ENCODE measurements at regions not wholly inside any gene's neighbourhood (a gene's known extent, or its start where the extent isn't known, plus 50 kb on each side); places are given as distances from the start of the nearest gene placed in this dataset.

DNA sequence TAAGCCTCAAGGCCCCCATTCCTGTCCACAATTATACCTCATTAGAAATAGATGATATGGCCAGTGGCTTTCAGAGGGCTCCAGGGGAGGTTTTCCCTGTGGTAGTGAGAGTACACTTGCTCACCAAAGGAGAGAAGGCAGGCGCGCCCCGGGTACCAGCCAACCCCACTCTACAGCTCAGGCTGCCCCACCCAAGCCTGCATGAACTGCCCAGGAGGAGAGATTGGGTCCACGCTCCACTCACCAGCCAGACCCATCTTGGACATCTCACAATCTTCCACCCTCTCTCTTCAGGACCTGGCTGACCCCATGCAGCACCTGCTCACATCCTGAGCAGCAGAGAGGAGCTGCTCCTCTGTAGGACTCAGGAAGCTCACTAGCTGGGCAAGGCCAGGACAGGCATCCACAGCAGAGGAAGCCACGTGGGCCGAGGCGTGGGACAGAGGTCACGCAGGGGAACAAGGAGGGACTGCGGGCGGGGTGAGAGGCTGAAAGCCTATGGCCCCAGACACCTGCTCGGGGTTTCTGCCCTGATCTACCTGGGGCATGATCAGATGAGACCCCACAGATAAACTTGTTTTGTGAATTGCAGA, 53.9 kb upstream of the GLI2 start:
- DNase-seq, result no peak
- Histone ChIP-seq H3K36me3 (no peaks in the 10 kb centered on the region), H3K27me3 (peaks cover 0 to 51% of the 10 kb centered on the region in 2 donors), H3K9me3 (no peaks in the 10 kb centered on the region), H3K4me1 (peaks cover 0 to 13% (median 5%) of the 10 kb centered on the region in 4 donors), H3K4me3 (no peak overlapping the region), H3K27ac (no peak overlapping the region)
- intact Hi-C loops (cut with DNase I; ENCODE audit: low total_unique reads), result no loop called here
- no peak for TF ChIP-seq CTCF (IDR thresholded peaks at IDR 0.05)

DNA sequence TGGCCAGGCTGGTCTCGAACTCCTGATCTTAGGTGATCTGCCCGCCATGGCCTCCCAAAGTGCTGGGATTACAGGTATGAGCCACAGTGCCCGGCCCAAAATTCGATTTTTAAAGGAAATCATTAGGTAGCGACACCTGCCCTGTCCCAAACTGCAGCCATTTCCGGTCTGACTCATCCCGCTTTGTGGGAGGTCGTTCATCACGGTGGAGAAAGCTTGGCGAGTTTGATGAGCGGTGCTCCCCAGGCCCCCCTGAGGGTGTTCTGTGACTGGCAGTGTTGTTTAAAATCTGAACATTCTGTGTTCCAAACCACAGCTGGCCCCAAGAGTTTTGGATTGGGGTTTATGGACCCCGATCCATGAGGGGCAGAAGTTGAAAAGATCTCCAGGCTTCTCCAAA, 53.0 kb upstream of the GLI2 start:
- no peaks in the 10 kb centered on the region for H3K36me3 ChIP-seq
- H3K9me3 ChIP-seq, result no peaks in the 10 kb centered on the region
- peaks cover 0 to 12% (median 4%) of the 10 kb centered on the region in 4 donors for H3K4me1 ChIP-seq
- peaks cover 0 to 48% of the 10 kb centered on the region in 2 donors for H3K27me3 ChIP-seq
- no peak overlapping the region for H3K27ac ChIP-seq
- intact Hi-C loops (cut with DNase I; ENCODE audit: low total_unique reads), result no loop called here
- TF ChIP-seq CTCF (IDR thresholded peaks at IDR 0.05), result no peak
- DNase-seq, result no peak
- H3K4me3 ChIP-seq, result no peak overlapping the region

- H3K27me3 ChIP-seq, result peaks cover 0 to 48% of the 10 kb centered on the region in 2 donors
- H3K4me1 ChIP-seq, result peaks cover 0 to 10% (median 3%) of the 10 kb centered on the region in 4 donors
- no peaks in the 10 kb centered on the region for H3K9me3 ChIP-seq
- no peak overlapping the region for H3K4me3 ChIP-seq
- no peak for TF ChIP-seq CTCF (IDR thresholded peaks at IDR 0.05)
- DNase-seq, result no peak
- H3K27ac ChIP-seq, result no peak overlapping the region
- no peaks in the 10 kb centered on the region for H3K36me3 ChIP-seq
- intact Hi-C loops (cut with DNase I; ENCODE audit: low total_unique reads), result no loop called here
Observed at GRCh38 chr2:120683081-120683480, 52.6 kb upstream of the GLI2 start.

DNA sequence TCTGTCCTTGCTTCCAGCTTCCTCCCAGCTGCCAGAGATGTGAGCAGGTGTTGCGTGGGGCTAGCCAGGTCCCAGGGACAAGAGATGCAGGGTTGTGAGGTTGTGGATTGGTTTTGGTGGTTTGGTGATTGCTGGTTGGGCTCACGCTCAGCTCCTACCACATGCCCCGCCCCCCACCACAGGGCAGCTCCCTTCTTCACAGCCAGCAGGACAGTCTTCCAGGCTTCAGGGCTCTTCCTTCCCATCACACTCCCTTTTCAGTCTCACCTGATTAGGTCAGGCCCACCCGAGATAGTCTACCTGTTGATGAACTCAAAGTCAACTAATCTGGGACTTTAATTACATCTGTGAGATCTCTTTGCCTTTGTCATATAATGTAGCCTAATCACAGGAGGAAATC, 52.0 kb upstream of the GLI2 start:
- H3K27me3 ChIP-seq, result peaks cover 0 to 48% of the 10 kb centered on the region in 2 donors
- no peak overlapping the region for H3K4me3 ChIP-seq
- no peak for TF ChIP-seq CTCF (IDR thresholded peaks at IDR 0.05)
- no peak for DNase-seq
- intact Hi-C loops (cut with DNase I; ENCODE audit: low total_unique reads), result no loop called here
- no peaks in the 10 kb centered on the region for H3K36me3 ChIP-seq
- peaks cover 0 to 7% (median 3%) of the 10 kb centered on the region in 4 donors for H3K4me1 ChIP-seq
- no peaks in the 10 kb centered on the region for H3K9me3 ChIP-seq
- no peak overlapping the region for H3K27ac ChIP-seq

DNA sequence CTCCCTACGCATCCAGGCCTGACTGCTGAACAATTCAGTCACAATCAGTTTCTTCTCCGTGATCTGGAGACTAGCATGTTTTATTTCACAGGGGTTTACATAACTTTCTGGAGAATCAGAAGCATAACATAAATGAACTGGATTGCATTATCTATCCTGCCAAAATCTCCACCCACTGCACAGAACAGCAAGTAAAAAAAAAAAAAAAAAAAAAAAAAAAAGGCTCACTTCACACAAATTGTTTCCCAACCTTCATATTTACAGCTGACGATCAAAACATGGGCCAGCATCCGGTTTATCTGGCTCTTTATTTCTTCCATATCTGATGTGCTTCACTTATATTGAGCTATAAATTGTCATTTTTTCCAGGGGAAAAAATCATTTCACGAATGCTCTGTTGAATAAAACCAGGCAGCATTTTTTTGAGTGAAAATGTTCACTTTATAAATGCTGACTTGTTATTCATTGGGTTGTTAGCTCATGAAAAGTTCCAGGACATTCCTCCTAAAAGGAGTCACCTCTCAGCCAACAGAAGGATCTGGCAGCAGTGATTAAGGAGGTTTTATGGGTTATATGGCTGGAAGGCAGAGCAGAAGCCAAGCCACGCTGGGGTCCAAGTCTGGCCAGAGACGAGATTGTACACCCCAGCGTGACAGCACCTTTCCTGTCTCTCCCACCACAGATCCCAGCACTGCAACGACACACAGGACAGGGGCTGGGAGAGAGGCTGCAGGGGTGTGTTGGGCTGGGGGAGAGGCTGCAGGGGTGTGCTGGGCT, 51.2 kb upstream of the GLI2 start:
- H3K4me1 ChIP-seq, result peaks cover 0 to 7% (median 3%) of the 10 kb centered on the region in 4 donors
- H3K27ac ChIP-seq, result no peak overlapping the region
- intact Hi-C loops (cut with DNase I; ENCODE audit: low total_unique reads), result no loop called here
- H3K4me3 ChIP-seq, result no peak overlapping the region
- no peaks in the 10 kb centered on the region for H3K36me3 ChIP-seq
- DNase-seq, result no peak
- no peak for TF ChIP-seq CTCF (IDR thresholded peaks at IDR 0.05)
- H3K27me3 ChIP-seq, result peaks cover 0 to 45% of the 10 kb centered on the region in 2 donors
- no peaks in the 10 kb centered on the region for H3K9me3 ChIP-seq

Measured in tibial artery (tissue), 4 donors.